ENCODE measurements at regions not wholly inside any gene's neighbourhood (a gene's known extent, or its start where the extent isn't known, plus 50 kb on each side); places are given as distances from the start of the nearest gene placed in this dataset.

GRCh38 chr20:60505423-60505822 is 547.2 kb downstream of the CDH26 start:
- ChIA-PET CTCF (interaction anchor here (0.7 to 1.0 kb wide), 2 partner anchors 200 to 295 kb away, joined by 3 to 5 read pairs; no protein-coding TSS in a partner anchor), POLR2A (no interaction called here)
- Histone ChIP-seq H3K27me3 (ENCODE audit: control insufficient read depth, insufficient read depth, low read length) (no peaks in the 10 kb centered on the region), H3K9me3 (ENCODE audit: control insufficient read depth, insufficient read depth, low read length) (no peaks in the 10 kb centered on the region), H3K4me3 (ENCODE audit: low read depth, low read length) (no peak overlapping the region), H3K27ac (ENCODE audit: low read depth, low read length) (no peak overlapping the region)
- DNase-seq (ENCODE audit: low read depth, low spot score) = no peak
- TF ChIP-seq CTCF (IDR thresholded peaks at IDR 0.05; ENCODE audit: low read depth, low read length) = no peak

- CTCF ChIA-PET = interaction anchor here (1.0 kb wide), 1 partner anchor 295 kb away, joined by 3 read pairs; no protein-coding TSS in a partner anchor
- Histone ChIP-seq H3K4me3 (ENCODE audit: low read depth, low read length) (no peak overlapping the region), H3K9me3 (ENCODE audit: control insufficient read depth, insufficient read depth, low read length) (no peaks in the 10 kb centered on the region), H3K27me3 (ENCODE audit: control insufficient read depth, insufficient read depth, low read length) (no peaks in the 10 kb centered on the region), H3K27ac (ENCODE audit: low read depth, low read length) (no peak overlapping the region)
- no peak for TF ChIP-seq CTCF (IDR thresholded peaks at IDR 0.05; ENCODE audit: low read depth, low read length)
- POLR2A ChIA-PET = no interaction called here
- DNase-seq (ENCODE audit: low read depth, low spot score) = no peak
These were observed 547.8 kb downstream of the CDH26 start for GRCh38 chr20:60506061-60506460.

GRCh38 chr20:60507087-60507694 is 549.0 kb downstream of the CDH26 start:
- no peak overlapping the region for H3K27ac ChIP-seq (ENCODE audit: low read depth, low read length)
- H3K27me3 ChIP-seq (ENCODE audit: control insufficient read depth, insufficient read depth, low read length) = no peaks in the 10 kb centered on the region
- ChIA-PET POLR2A (no interaction called here), CTCF (no interaction called here)
- DNase-seq (ENCODE audit: low read depth, low spot score) = no peak
- H3K4me3 ChIP-seq (ENCODE audit: low read depth, low read length) = no peak overlapping the region
- H3K9me3 ChIP-seq (ENCODE audit: control insufficient read depth, insufficient read depth, low read length) = no peaks in the 10 kb centered on the region
- no peak for TF ChIP-seq CTCF (IDR thresholded peaks at IDR 0.05; ENCODE audit: low read depth, low read length)

GRCh38 chr20:60509407-60509806 is 551.2 kb downstream of the CDH26 start:
- CTCF ChIA-PET = no interaction called here
- Histone ChIP-seq H3K4me3 (ENCODE audit: low read depth, low read length) (no peak overlapping the region), H3K9me3 (ENCODE audit: control insufficient read depth, insufficient read depth, low read length) (no peaks in the 10 kb centered on the region), H3K27ac (ENCODE audit: low read depth, low read length) (no peak overlapping the region), H3K27me3 (ENCODE audit: control insufficient read depth, insufficient read depth, low read length) (no peaks in the 10 kb centered on the region)
- no peak for DNase-seq (ENCODE audit: low read depth, low spot score)
- no peak for TF ChIP-seq CTCF (IDR thresholded peaks at IDR 0.05; ENCODE audit: low read depth, low read length)
- POLR2A ChIA-PET = no interaction called here

- Histone ChIP-seq H3K27ac (ENCODE audit: low read depth, low read length) (no peak overlapping the region), H3K9me3 (ENCODE audit: control insufficient read depth, insufficient read depth, low read length) (no peaks in the 10 kb centered on the region), H3K4me3 (ENCODE audit: low read depth, low read length) (no peak overlapping the region), H3K27me3 (ENCODE audit: control insufficient read depth, insufficient read depth, low read length) (no peaks in the 10 kb centered on the region)
- POLR2A ChIA-PET = no interaction called here
- no peak for TF ChIP-seq CTCF (IDR thresholded peaks at IDR 0.05; ENCODE audit: low read depth, low read length)
- no peak for DNase-seq (ENCODE audit: low read depth, low spot score)
- CTCF ChIA-PET = no interaction called here
These were observed 552.1 kb downstream of the CDH26 start for GRCh38 chr20:60510356-60510755.

All from AG04450 (cell line).